Suprapubic skin (tissue), 4 donors: ENCODE measurements at regions not wholly inside any gene's neighbourhood (a gene's known extent, or its start where the extent isn't known, plus 50 kb on each side); places are given as distances from the start of the nearest gene placed in this dataset.

Experiments used
- EP300 ChIP-seq: sonication (generic); formaldehyde crosslinking; IDR thresholded peaks from one replicate; pipeline ENCODE4 v1.6.1; 2017; ENCODE audit warnings: antibody characterized with exemption
- POLR2AphosphoS5 ChIP-seq, 3 donors: sonication (generic); formaldehyde crosslinking; IDR thresholded peaks; one replicate each; pipeline ENCODE4 v1.6.1; 2017; ENCODE audit warnings: antibody characterized with exemption in 3 of 3

GRCh38 chrX:1792636-1793035, 177.8 kb downstream of the ASMT start:
- TF ChIP-seq EP300 (no peak), POLR2AphosphoS5 (IDR thresholded peaks at IDR 0.05) (no peak)
